ENCODE measurements at regions not wholly inside any gene's neighbourhood (a gene's known extent, or its start where the extent isn't known, plus 50 kb on each side); places are given as distances from the start of the nearest gene placed in this dataset.

GRCh38 chr2:240225660-240226475 is 85.4 kb upstream of the OTOS start:
- no peak for DNase-seq (ENCODE audit: low read depth in 4 of 4, low spot score in 3 of 4)

DNA sequence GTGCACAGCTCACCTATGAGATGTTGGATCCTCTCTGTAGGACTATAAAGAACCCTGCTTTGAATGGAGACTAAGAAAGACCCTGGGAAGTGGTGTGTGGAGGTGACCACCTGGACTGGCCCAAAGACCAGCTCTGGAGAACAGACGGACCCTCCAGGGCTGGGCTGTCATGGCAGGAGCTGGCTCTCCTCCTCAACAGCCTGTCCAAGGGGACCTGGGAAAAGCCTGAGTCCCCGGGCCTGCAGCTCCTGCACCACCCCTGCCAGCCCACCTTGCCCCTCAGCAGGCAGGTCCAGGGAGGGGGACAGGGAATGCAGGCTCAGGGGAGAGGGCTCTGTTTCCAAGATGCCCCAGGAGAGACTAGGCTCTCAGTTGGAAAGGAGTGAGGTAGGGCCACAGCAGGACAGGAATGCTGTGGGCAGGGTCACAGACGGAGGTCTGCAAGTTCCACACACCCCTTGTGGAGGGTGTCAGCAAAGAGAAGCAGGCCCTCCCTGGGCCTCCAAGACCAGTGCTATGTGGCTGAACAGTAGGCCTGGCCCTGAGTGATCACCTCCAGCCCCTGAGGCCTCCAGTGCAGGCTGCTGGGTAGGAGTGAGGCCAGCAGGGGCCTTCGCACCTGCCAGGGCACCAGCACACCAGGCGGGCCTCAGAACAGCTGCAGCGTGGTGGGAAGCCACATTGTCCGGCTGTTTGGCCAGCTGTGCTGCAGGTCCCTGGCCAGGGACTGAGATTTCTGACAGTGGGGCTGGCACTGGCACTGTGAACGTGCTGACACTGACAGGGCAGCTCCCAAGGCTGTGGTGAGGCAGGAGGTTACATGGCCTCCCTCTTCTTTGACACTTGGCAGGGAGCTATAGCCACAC is 86.4 kb upstream of the OTOS start:
- DNase-seq (ENCODE audit: low read depth in 4 of 4, low spot score in 3 of 4) = no peak

- DNase-seq (ENCODE audit: low read depth in 4 of 4, low spot score in 3 of 4) = no peak
These were observed 87.3 kb upstream of the OTOS start for GRCh38 chr2:240227538-240228428.

GRCh38 chr2:240229005-240229404 is 88.5 kb upstream of the OTOS start:
- DNase-seq (ENCODE audit: low read depth in 4 of 4, low spot score in 3 of 4) = no peak

DNA sequence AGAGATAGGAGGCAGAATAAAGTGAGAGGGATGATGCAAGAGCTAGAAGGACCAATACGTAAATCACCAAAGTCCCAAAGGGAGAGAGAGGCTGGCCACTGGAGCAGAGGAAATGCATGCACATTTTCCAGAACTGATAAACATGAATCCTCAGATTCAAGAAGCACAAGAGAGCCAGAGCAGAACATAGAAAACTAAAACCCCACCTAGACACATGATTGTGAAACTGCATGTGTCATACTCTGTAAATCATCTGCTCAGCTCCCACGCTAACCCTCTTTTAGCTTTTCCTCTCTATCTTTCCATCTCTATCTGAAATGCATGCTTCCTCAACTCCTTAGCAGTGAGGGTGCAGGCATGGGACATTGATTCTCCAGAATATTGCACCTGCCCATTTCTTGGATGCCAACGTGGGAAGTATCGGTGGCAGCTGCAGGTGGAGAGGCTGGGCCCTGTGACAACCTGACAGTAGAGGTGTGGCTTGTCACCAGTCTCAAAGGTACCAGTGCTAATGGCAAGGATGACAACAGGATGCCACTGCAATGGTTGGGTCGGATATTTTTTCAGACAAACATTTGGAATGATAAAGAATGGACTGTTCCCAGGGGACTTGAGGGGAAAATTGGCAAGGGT is 89.3 kb upstream of the OTOS start:
- DNase-seq (ENCODE audit: low read depth in 4 of 4, low spot score in 3 of 4) = no peak

DNA sequence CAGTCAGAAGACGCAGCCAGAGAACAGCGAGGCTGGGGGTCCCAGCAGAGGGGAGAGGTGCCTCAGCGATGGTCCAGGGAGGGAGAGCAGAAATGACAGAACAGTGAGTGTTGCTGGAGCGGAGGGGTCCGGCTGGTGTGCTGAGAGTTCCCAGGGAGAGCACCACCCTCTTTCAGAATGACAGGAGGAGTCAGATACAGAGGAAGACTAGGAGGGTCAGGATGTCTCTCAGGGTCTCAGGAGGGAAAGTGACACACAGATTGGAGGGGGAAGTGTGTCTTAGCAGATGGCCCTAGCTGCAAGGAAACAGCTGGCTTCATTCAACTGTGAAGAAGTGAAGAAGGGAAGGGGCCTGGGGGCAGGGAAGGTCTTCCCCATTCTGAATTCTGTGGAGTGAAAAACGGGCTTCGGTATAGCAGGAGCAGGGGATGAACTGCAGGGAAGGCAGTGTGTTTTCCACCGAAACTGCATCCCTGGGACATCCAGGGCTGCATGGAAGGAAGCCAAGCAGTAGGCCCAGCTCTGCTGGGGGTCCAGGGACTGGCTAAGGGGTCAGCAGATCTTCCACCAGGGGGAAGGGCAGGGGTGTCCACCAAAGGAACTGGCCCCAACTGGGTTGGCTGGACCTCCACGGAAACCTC is 90.0 kb upstream of the OTOS start:
- DNase-seq (ENCODE audit: low read depth in 4 of 4, low spot score in 3 of 4) = no peak

DNA sequence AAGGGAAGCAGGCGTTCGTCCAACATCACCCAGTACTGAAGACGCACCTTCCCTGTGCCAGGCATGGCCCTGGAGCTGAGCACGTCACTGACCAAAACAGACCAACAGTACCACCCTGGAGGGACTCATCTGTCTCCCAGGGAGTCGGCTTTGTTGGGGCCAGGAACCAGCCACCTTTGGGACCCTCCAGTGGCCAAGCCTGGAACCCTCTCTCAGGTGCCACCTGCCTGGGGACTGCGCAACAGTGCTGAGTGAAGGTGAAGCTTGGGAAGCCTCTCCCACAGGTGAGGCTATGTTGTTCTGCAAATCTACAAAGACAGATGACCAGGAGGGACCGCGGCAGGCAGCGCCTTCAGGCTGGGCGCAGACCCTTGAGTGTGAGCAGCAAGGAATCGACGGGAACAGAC is 91.4 kb upstream of the OTOS start:
- DNase-seq (ENCODE audit: low read depth in 4 of 4, low spot score in 3 of 4) = no peak

DNA sequence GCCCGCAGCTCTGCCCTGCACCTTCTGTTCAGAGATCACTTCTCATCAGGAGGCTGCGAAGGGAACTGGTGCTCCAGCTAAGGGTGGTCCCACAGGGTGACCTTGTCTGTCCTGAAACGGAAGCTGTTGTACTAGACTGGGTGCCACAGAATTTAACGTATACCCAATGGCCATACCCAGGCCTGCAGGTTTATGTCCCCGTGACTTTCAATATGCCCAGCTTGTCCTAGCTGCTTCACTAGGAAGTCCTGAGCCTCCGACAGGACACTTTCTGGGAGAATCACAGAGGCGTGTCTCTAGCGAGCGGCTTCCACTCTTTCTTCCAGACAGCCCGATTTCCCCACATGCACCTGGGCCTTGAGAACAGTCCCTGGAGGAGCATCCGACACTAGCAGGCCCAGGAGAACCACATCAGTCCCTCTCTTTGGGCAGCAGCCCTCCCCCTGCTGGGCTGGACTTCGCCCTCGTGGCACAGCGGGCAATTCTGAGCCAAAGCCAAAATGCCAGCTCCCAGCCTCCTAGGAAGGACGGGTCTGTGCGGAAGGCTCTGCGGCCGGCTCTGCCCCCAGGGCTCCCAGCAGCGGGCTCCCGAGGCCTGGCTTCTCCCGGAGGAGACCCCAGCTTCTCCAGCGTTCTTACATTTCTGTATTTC is 91.9 kb upstream of the OTOS start:
- no peak for DNase-seq (ENCODE audit: low read depth in 4 of 4, low spot score in 3 of 4)

GRCh38 chr2:240232961-240233884 is 92.8 kb upstream of the OTOS start:
- DNase-seq (ENCODE audit: low read depth in 4 of 4, low spot score in 3 of 4) = no peak

- DNase-seq (ENCODE audit: low read depth in 4 of 4, low spot score in 3 of 4) = no peak
These were observed 93.5 kb upstream of the OTOS start for GRCh38 chr2:240233885-240234502.

DNA sequence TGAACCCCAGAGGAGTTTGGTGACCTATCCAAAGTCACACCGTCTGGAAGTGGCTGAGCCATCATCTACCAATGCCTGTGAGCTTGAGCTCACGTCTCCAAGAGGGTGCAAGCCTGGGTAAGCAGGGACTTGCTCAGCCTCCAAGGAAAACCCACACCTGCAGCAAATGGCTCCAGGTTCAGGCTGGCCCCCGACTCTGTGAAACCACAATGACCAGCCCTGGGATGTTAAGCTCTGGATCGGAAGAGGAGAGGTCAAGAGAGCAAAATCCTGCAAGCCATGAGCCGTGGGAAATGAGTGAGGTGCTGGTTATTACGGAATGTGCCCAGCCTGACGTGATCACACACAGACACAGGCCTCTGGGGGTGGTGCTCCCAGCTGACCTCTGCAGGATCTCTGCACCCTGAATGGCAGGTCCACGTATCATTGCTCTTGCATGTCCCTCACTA is 94.1 kb upstream of the OTOS start:
- DNase-seq (ENCODE audit: low read depth in 4 of 4, low spot score in 3 of 4) = no peak

- no peak for DNase-seq (ENCODE audit: low read depth in 4 of 4, low spot score in 3 of 4)
These were observed 94.8 kb upstream of the OTOS start for GRCh38 chr2:240235149-240235803.

- DNase-seq (ENCODE audit: low read depth in 4 of 4, low spot score in 3 of 4) = no peak
These were observed 95.4 kb upstream of the OTOS start for GRCh38 chr2:240235811-240236210.

DNA sequence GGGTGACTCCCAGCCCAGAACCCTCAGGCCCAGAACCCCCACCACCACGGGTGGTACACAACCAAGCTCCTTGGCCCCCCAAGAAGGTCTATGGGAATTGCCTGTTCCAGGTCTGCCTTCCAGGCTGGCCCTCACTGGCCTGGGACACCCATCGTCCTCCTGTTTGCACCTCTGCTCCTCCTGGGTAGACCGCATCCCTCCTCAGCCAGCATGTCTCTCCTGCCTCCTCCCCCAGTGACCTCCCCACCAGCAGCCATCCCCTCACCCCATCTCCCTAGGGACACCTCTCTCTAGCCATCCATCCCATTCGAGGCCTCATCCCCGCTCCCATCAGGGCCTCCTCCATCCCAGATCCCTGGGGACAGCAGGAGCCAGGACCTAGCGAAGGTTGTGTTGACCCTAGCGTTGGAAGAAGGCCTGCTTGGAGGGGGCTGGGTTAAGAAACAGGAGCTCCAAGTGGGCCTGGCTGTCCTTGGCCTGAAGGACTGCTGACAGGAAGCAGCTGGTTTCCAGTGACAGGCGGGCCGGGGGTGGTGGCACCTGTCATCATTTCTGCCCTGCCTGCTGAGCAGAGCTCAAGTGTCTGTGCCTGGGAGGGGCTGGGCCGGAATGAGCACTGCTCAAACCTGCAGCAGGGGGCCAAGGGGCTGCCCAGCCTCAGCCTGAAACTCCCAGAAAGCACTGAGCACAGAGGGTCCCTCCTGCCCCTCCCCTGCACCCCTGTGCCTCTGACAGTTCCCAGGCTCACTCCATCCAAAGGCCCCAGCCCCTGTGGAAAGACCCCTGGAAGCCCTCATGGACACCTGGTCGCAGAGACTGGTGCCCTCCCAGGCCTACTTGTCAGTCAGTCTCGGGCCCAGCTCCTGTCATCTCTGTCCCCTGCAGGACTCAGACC is 96.0 kb upstream of the OTOS start:
- no peak for DNase-seq (ENCODE audit: low read depth in 4 of 4, low spot score in 3 of 4)

- no peak for DNase-seq (ENCODE audit: low read depth in 4 of 4, low spot score in 3 of 4)
These were observed 97.2 kb upstream of the OTOS start for GRCh38 chr2:240237609-240238174.

GRCh38 chr2:240238201-240238600 is 97.7 kb upstream of the OTOS start:
- no peak for DNase-seq (ENCODE audit: low read depth in 4 of 4, low spot score in 3 of 4)

Data from left renal pelvis (tissue), 4 donors.